Panc1 (cell line): ENCODE measurements at regions not wholly inside any gene's neighbourhood (a gene's known extent, or its start where the extent isn't known, plus 50 kb on each side); places are given as distances from the start of the nearest gene placed in this dataset.

Source experiments
- ATAC-seq: fragments of 200-7000 bp; cut with Tn5 transposase; 2 replicates; pipeline ENCODE4 v1.9.1; 2020; ENCODE audit warnings: mild to moderate bottlenecking, moderate library complexity
- BruUV-seq: library from RNA; stranded (reverse); fragments of 400-500 nt; replicated peaks from 2 replicates; lab custom pipeline; 2021; lab: Mats Ljungman, UMichigan
- CTCF ChIA-PET: fragments of 300-600 bp; sonication (Branson Sonifier 250); formaldehyde crosslinking; loops from one replicate; lab custom pipeline; 2022; ENCODE audit warnings: antibody characterized with exemption; lab: Charles Lee
- POLR2A ChIA-PET: fragments of 300-600 bp; sonication (Branson Sonifier 250); formaldehyde crosslinking; loops from one replicate; lab custom pipeline; 2022; ENCODE audit warnings: antibody characterized with exemption; lab: Charles Lee
- DNase-seq: peaks from one replicate; pipeline ENCODE4 v3.0.0-alpha.2; 2010; ENCODE audit warnings: low read depth, low spot score
- H3K27ac ChIP-seq: 2 replicates; pipeline ENCODE4 v1.5.1; 2011; ENCODE audit warnings: mild to moderate bottlenecking, low read length, inconsistent platforms
- H3K27me3 ChIP-seq: fragments of 200-500 bp; sonication (Bioruptor generic); 2 replicates; pipeline ENCODE4 v1.6.0; 2014; ENCODE audit warnings: low read length, inconsistent platforms; ENCODE audit not compliant: control insufficient read depth, insufficient read depth
- H3K36me3 ChIP-seq: fragments of 200-500 bp; sonication (Bioruptor generic); 2 replicates; pipeline ENCODE4 v1.5.1; 2014; ENCODE audit warnings: inconsistent platforms, mild to moderate bottlenecking, low read length, moderate library complexity; ENCODE audit not compliant: control insufficient read depth, insufficient read depth
- H3K4me1 ChIP-seq: 2 replicates; pipeline ENCODE4 v1.5.1; 2011; ENCODE audit warnings: inconsistent platforms, mild to moderate bottlenecking, low read length, moderate library complexity; ENCODE audit not compliant: control insufficient read depth, insufficient read depth
- H3K4me3 ChIP-seq, 2 experiments: 2 replicates each; pipeline ENCODE4 v1.5.1; 2011 to 2012; ENCODE audit warnings: low read depth in 2 of 2, low read length in 2 of 2, mild to moderate bottlenecking in 2 of 2, inconsistent platforms in 1 of 2, moderate library complexity in 1 of 2
- H3K9me3 ChIP-seq: fragments of 200-500 bp; sonication (Bioruptor generic); 2 replicates; pipeline ENCODE4 v1.5.1; 2014; ENCODE audit warnings: low read depth, mild to moderate bottlenecking, inconsistent platforms, low read length, moderate library complexity; ENCODE audit not compliant: control insufficient read depth, insufficient read depth
- CTCF ChIP-seq: fragments of 450-650 bp; IDR thresholded peaks from 2 replicates; pipeline ENCODE4 v1.5.1; 2017; ENCODE audit warnings: mild to moderate bottlenecking
- POLR2AphosphoS5 ChIP-seq: IDR thresholded peaks from 2 replicates; pipeline ENCODE4 v1.6.1; 2012; ENCODE audit warnings: mild to moderate bottlenecking, low read depth, low read length, moderate library complexity
- REST ChIP-seq, 2 experiments: IDR thresholded peaks; 2 replicates each; pipeline ENCODE4 v1.6.1; 2011 to 2012; ENCODE audit warnings: low read depth in 2 of 2, control low read depth in 1 of 2, low read length in 1 of 2, mild to moderate bottlenecking in 1 of 2, moderate library complexity in 1 of 2; ENCODE audit not compliant: insufficient read depth in 1 of 2
- SIN3A ChIP-seq: IDR thresholded peaks from 2 replicates; pipeline ENCODE4 v1.6.1; 2012; ENCODE audit warnings: low read depth, mild to moderate bottlenecking, low read length, moderate library complexity, borderline replicate concordance; ENCODE audit not compliant: insufficient read depth
- TCF7L2 ChIP-seq: IDR thresholded peaks from 2 replicates; pipeline ENCODE4 v1.6.1; 2011; ENCODE audit warnings: mild to moderate bottlenecking, low read depth, low read length, inconsistent platforms
- in situ Hi-C: cut with HindIII; loops from 2 replicates; pipeline ENCODE4 v1.10.0; 2016; ENCODE audit warnings: low sequenced_read_pairs, low pct_unique_long_range_greater_than_20kb
- intact Hi-C: fragments of 100-400 bp; cut with micrococcal nuclease; formaldehyde crosslinking; loops from one replicate; pipeline ENCODE4 v1.10.0; 2022; ENCODE audit not compliant: unreplicated experiment

DNA sequence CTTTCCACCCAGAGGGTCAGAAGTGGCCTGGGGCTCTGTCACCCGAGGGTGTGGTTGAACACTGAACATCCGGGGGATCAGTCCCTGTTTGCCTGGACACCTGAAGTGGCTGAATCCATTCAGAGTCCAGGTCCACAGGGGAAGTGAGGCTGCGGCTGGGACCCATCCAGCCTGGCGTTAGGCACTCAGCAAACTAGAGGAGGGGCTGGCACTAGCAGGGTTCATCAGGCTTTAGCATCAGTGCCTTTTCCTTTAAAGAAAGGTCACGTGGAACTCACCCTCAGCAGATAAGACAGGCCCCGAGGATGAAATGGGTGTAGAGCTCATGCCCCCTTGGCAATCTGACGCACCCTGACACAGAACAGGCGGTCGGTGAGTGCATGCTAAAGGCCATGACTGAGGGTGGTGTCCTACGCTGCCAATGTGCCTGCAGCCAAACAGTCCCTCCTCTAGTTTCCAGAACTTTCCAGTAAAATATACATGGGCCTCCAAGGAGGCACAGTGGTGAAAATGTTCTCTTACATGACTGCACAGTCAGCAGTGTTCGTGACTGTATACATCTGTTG is 72.4 kb upstream of the ARHGEF7 start:
- no TSS peak for BruUV-seq
- TF ChIP-seq REST (IDR thresholded peaks at IDR 0.05; ENCODE audit: insufficient read depth in 1 of 2, low read depth in 2 of 2, low read length in 1 of 2): no peak
- TF ChIP-seq SIN3A: no peak
- TF ChIP-seq POLR2AphosphoS5: no peak
- no peak for TF ChIP-seq CTCF
- no peak for TF ChIP-seq TCF7L2
- no peak for ATAC-seq
- Histone ChIP-seq H3K4me1 (0 out of 2 replicates have a peak, but pooled peaks cover under 1% of the 10 kb centered on the region), H3K36me3 (no peaks in the 10 kb centered on the region), H3K27me3 (peaks cover 7% of the 10 kb centered on the region; the same call in 1 of the 2 replicates), H3K4me3 (no peak overlapping the region), H3K27ac (no peak overlapping the region), H3K9me3 (no peaks in the 10 kb centered on the region)
- no peak for DNase-seq
- ChIA-PET CTCF (no interaction called here), POLR2A (no interaction called here)
- intact Hi-C loops: no loop called here
- in situ Hi-C loops: no loop called here

DNA sequence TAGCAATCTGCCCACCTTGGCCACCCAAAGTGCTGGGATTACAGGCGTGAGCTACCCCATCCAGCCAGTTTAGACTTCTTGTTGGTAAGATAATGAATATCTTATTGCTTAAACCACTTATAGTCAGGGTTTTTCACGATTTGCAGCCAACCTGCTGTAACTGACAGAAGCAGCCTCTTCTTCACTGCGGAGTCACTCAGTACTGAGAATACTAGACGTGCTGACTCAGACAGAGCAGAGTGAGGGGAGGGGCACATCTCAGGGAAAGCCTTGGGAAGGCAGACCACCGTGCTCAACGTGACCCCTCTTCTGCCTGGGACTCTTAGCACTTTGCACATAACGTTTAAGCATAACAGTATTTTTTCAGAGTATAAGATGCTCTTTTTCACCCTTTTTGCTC is 74.3 kb upstream of the ARHGEF7 start:
- no peaks in the 10 kb centered on the region for H3K36me3 ChIP-seq
- DNase-seq (no peak), ATAC-seq (no peak)
- BruUV-seq: no TSS peak
- peaks cover 7% of the 10 kb centered on the region; the same call in 1 of the 2 replicates for H3K27me3 ChIP-seq
- H3K4me3 ChIP-seq: no peak overlapping the region
- intact Hi-C loops (no loop called here), in situ Hi-C loops (no loop called here)
- H3K27ac ChIP-seq: no peak overlapping the region
- no peaks in the 10 kb centered on the region for H3K9me3 ChIP-seq
- ChIA-PET POLR2A (no interaction called here), CTCF (interaction anchor here (0.7 kb wide), 1 partner anchor 447 kb away, joined by 3 read pairs; no protein-coding TSS in a partner anchor)
- TF ChIP-seq POLR2AphosphoS5 (no peak), SIN3A (no peak), CTCF (no peak), TCF7L2 (no peak), REST (IDR thresholded peaks at IDR 0.05; ENCODE audit: insufficient read depth in 1 of 2, low read depth in 2 of 2, low read length in 1 of 2) (no peak)
- 0 out of 2 replicates have a peak, but pooled peaks cover 4% of the 10 kb centered on the region for H3K4me1 ChIP-seq
